Left renal cortex interstitium (tissue), 4 donors: ENCODE measurements at regions not wholly inside any gene's neighbourhood (a gene's known extent, or its start where the extent isn't known, plus 50 kb on each side); places are given as distances from the start of the nearest gene placed in this dataset.
"Not testable (repeated sequence)": the region's sequence is repeated elsewhere in the genome, so short reads cannot be mapped to it uniquely, and the experiment has no call there.

ENCODE experiments used
- DNase-seq, 4 donors: peaks; one replicate each; pipeline ENCODE4 v3.0.0-alpha.2; 2013; ENCODE audit warnings: low read depth in 4 of 4, low spot score in 2 of 4, missing footprints in 1 of 4

- no peak for DNase-seq
Measured at GRCh38 chr5:60490597-60491166, 209.3 kb downstream of the DEPDC1B start.

- DNase-seq, result no peak
Measured at GRCh38 chr5:60489856-60490255, 210.1 kb downstream of the DEPDC1B start.

GRCh38 chr5:60489377-60489776, 210.6 kb downstream of the DEPDC1B start:
- DNase-seq, result no peak

- DNase-seq, result no peak
Measured at GRCh38 chr5:60488466-60489130, 211.4 kb downstream of the DEPDC1B start.

- DNase-seq, result peak in 1 of 4 donors; percentile 19
Measured at GRCh38 chr5:60487885-60488442, 212.0 kb downstream of the DEPDC1B start.

- no peak for DNase-seq
Measured at GRCh38 chr5:60487476-60487875, 212.5 kb downstream of the DEPDC1B start.

- DNase-seq, result no peak
Measured at GRCh38 chr5:60485361-60485760, 214.6 kb downstream of the DEPDC1B start.

- DNase-seq, result no peak
Measured at GRCh38 chr5:60483050-60483449, 216.9 kb downstream of the DEPDC1B start.

- no peak for DNase-seq
Measured at GRCh38 chr5:60482301-60482700, 217.7 kb downstream of the DEPDC1B start.

GRCh38 chr5:60479542-60479941, 220.4 kb downstream of the DEPDC1B start:
- no peak for DNase-seq

- no peak for DNase-seq
Measured at GRCh38 chr5:60477849-60478248, 222.1 kb downstream of the DEPDC1B start.

GRCh38 chr5:60473654-60474053, 226.3 kb downstream of the DEPDC1B start:
- DNase-seq, result no peak

GRCh38 chr5:60473027-60473426, 226.9 kb downstream of the DEPDC1B start:
- DNase-seq, result not testable (repeated sequence)

- DNase-seq, result no peak
Measured at GRCh38 chr5:60470881-60471280, 229.1 kb downstream of the DEPDC1B start.

GRCh38 chr5:60469286-60469685, 230.7 kb downstream of the DEPDC1B start:
- DNase-seq, result no peak

- DNase-seq, result no peak
Measured at GRCh38 chr5:60463179-60463868, 236.6 kb downstream of the DEPDC1B start.

GRCh38 chr5:60458666-60459065, 241.3 kb downstream of the DEPDC1B start:
- DNase-seq, result no peak

GRCh38 chr5:60457233-60457632, 242.7 kb downstream of the DEPDC1B start:
- DNase-seq, result peak in 2 of 4 donors; percentile 43 to 48

GRCh38 chr5:60455589-60455988, 244.4 kb downstream of the DEPDC1B start:
- DNase-seq, result no peak

- DNase-seq, result not testable (repeated sequence)
Measured at GRCh38 chr5:60454277-60454676, 245.7 kb downstream of the DEPDC1B start.

GRCh38 chr5:60453186-60453976, 246.6 kb downstream of the DEPDC1B start:
- DNase-seq, result no peak
